Transverse colon (tissue), 4 donors: ENCODE measurements at regions not wholly inside any gene's neighbourhood (a gene's known extent, or its start where the extent isn't known, plus 50 kb on each side); places are given as distances from the start of the nearest gene placed in this dataset.
A peak's percentile ranks its signal among the peaks of the same experiment; 100 is the strongest.
"Not testable (repeated sequence)": the region's sequence is repeated elsewhere in the genome, so short reads cannot be mapped to it uniquely, and the experiment has no call there.

Source experiments
- DNase-seq: peaks from one replicate; pipeline ENCODE4 v3.0.0-alpha.2; 2019
- H3K27ac ChIP-seq, 4 donors: fragments of 200-600 bp; sonication (generic); 2 replicates each; pipeline ENCODE4 v1.5.1; 2016 to 2018; ENCODE audit warnings: inconsistent platforms in 4 of 4
- H3K27me3 ChIP-seq: fragments of 200-600 bp; sonication (generic); 2 replicates; pipeline ENCODE4 v1.5.1; 2017; ENCODE audit warnings: inconsistent platforms
- H3K36me3 ChIP-seq, 4 donors: fragments of 200-600 bp; sonication (generic); 2 replicates each; pipeline ENCODE4 v1.5.1; 2017 to 2019; ENCODE audit warnings: inconsistent platforms in 4 of 4
- H3K4me1 ChIP-seq, 4 donors: fragments of 200-600 bp; sonication (generic); 2 replicates each; pipeline ENCODE4 v1.5.1; 2017 to 2020; ENCODE audit warnings: inconsistent platforms in 4 of 4
- H3K4me3 ChIP-seq, 4 donors: fragments of 200-600 bp; sonication (generic); 1 replicate in 1 of 4; 2 replicates in 3 of 4; pipeline versions ENCODE4 v1.5.1 to v1.6.1; 2017 to 2019; ENCODE audit warnings: inconsistent platforms in 4 of 4
- H3K9me3 ChIP-seq, 2 donors: fragments of 200-600 bp; sonication (generic); 2 replicates each; pipeline ENCODE4 v1.5.1; 2017 to 2019; ENCODE audit warnings: inconsistent platforms in 2 of 2
- CTCF ChIP-seq, 5 experiments: fragments of 200-600 bp in 3 of 5; fragments of 450-650 bp in 2 of 5; sonication (generic) in 3 of 5; IDR thresholded peaks; 1 replicate in 2 of 5; 2 replicates in 3 of 5; pipeline ENCODE4 v1.5.1; 2016 to 2017; ENCODE audit warnings: antibody characterized with exemption in 5 of 5, inconsistent platforms in 3 of 5, mild to moderate bottlenecking in 2 of 5, moderate library complexity in 1 of 5
- EP300 ChIP-seq: sonication (generic); formaldehyde crosslinking; IDR thresholded peaks from one replicate; pipeline ENCODE4 v1.6.1; 2017; ENCODE audit warnings: antibody characterized with exemption, low read depth
- POLR2A ChIP-seq: fragments of 450-650 bp; IDR thresholded peaks from one replicate; pipeline ENCODE4 v1.6.1; 2016; ENCODE audit warnings: antibody characterized with exemption, mild to moderate bottlenecking, moderate library complexity
- POLR2AphosphoS5 ChIP-seq, 3 donors: sonication (generic); formaldehyde crosslinking; IDR thresholded peaks; one replicate each; pipeline ENCODE4 v1.6.1; 2016; ENCODE audit warnings: antibody characterized with exemption in 3 of 3
- WGBS, 2 donors: methylation state at CpG; one replicate each; pipeline ENCODE4 v1.1.5; 2018; ENCODE audit warnings: low coverage in 1 of 2; 5-methylcytosine and 5-hydroxymethylcytosine counted together
- in situ Hi-C, 4 donors: fragments of 200-750 bp; cut with MboI; loops; one replicate each; pipeline versions ENCODE4 v1.15.0 to v1.15.1; 2017; ENCODE audit warnings: low sequenced_read_pairs in 3 of 4, low pct_ligation_motif_present in 1 of 4, low pct_unique_long_range_greater_than_20kb in 1 of 4
- intact Hi-C: fragments of 100-400 bp; cut with DNase I; formaldehyde crosslinking; loops from one replicate; pipeline ENCODE4 v1.15.1; 2023; ENCODE audit warnings: low total_unique reads

- WGBS, 2 donors, result 67 to 74% methylated on average over 3 of the region's 3 CpGs
- Histone ChIP-seq H3K27me3 (no peaks in the 10 kb centered on the region), H3K27ac (no peak overlapping the region), H3K4me1 (no peaks in the 10 kb centered on the region), H3K36me3 (no peaks in the 10 kb centered on the region), H3K4me3 (no peak overlapping the region), H3K9me3 (peaks cover 0 to 5% of the 10 kb centered on the region in 2 donors)
- in situ Hi-C loops (no loop called here), intact Hi-C loops (no loop called here)
- TF ChIP-seq POLR2AphosphoS5 (IDR thresholded peaks at IDR 0.05) (no peak), POLR2A (no peak), CTCF (IDR thresholded peaks at IDR 0.05) (no peak), EP300 (no peak)
- DNase-seq, result no peak
These were observed 149.9 kb upstream of the RAB6C start for GRCh38 chr2:129829588-129829987.

GRCh38 chr2:129831018-129831417 lies 148.4 kb upstream of the RAB6C start:
- Histone ChIP-seq H3K4me1 (no peaks in the 10 kb centered on the region), H3K9me3 (peaks cover 0 to 5% of the 10 kb centered on the region in 2 donors), H3K27me3 (no peaks in the 10 kb centered on the region), H3K27ac (no peak overlapping the region), H3K4me3 (no peak overlapping the region), H3K36me3 (no peaks in the 10 kb centered on the region)
- intact Hi-C loops, result no loop called here
- TF ChIP-seq POLR2A (no peak), POLR2AphosphoS5 (IDR thresholded peaks at IDR 0.05) (no peak), CTCF (IDR thresholded peaks at IDR 0.05) (no peak), EP300 (no peak)
- no peak for DNase-seq
- in situ Hi-C loops, result no loop called here
- 84 to 96% methylated on average over 2 of the region's 2 CpGs for WGBS, 2 donors

DNA sequence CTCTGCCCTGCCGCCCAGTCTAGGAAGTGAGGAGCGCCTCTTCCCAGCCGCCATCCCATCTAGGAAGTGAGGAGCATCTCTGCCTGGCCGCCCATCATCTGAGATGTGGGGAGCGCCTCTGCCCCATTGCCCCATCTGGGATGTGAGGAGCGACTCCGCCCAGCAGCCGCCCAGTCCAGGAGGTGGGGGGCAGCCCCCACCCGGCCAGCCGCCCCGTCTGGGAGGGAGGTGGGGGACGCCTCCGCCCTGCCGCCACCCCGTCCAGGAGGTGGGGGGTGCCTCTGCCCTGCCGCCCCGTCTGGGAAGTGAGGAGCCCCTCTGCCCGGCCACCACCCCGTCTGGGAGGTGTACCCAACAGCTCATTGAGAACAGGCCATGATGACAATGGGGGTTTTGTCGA lies 146.0 kb upstream of the RAB6C start:
- H3K4me1 ChIP-seq, H3K27me3 ChIP-seq, DNase-seq, H3K9me3 ChIP-seq, H3K36me3 ChIP-seq, H3K4me3 ChIP-seq, in situ Hi-C loops, H3K27ac ChIP-seq, intact Hi-C loops: not testable (repeated sequence)
- WGBS, 2 donors, result 79% methylated on average over 13 of the region's 20 CpGs; no CpG with 5 or more reads in 1 of the 2 donors

DNA sequence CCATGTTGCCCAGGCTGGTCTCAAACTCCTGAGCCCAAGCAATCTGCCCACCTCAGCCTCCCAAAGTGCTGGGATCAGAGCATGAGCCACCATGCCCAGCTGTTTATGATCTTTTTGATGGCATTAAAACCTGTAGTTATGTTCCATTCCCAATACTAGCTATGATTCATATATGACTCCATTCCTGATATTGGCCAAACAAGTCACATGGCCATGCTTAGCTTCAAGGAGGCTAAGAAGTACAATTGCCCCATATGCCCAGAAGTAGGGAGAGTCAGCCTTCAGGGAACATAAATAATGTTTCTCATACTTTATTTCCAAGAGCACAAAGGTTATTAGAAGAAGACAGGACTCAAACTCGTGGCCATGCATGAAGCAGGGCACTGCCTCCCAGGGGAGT lies 132.4 kb upstream of the RAB6C start:
- H3K27me3 ChIP-seq, result no peaks in the 10 kb centered on the region
- TF ChIP-seq POLR2AphosphoS5 (IDR thresholded peaks at IDR 0.05), result no peak
- TF ChIP-seq POLR2A, result no peak
- TF ChIP-seq EP300, result no peak
- TF ChIP-seq CTCF (IDR thresholded peaks at IDR 0.05), result no peak
- no peak for DNase-seq
- intact Hi-C loops, result no loop called here
- no peaks in the 10 kb centered on the region for H3K36me3 ChIP-seq
- H3K9me3 ChIP-seq, result no peaks in the 10 kb centered on the region
- in situ Hi-C loops, result no loop called here
- 36% methylated on average over 1 of the region's 1 CpG; no CpG with 5 or more reads in 1 of the 2 donors for WGBS, 2 donors
- no peaks in the 10 kb centered on the region for H3K4me1 ChIP-seq
- no peak overlapping the region for H3K4me3 ChIP-seq
- H3K27ac ChIP-seq, result no peak overlapping the region

GRCh38 chr2:129849559-129850160 lies 129.8 kb upstream of the RAB6C start:
- no peaks in the 10 kb centered on the region for H3K4me1 ChIP-seq
- no peaks in the 10 kb centered on the region for H3K36me3 ChIP-seq
- no peak for DNase-seq
- intact Hi-C loops (no loop called here), in situ Hi-C loops (no loop called here)
- H3K27ac ChIP-seq, result no peak overlapping the region
- 19 to 21% methylated on average over 6 of the region's 6 CpGs for WGBS, 2 donors
- no peaks in the 10 kb centered on the region for H3K9me3 ChIP-seq
- no peak overlapping the region for H3K4me3 ChIP-seq
- H3K27me3 ChIP-seq, result no peaks in the 10 kb centered on the region
- TF ChIP-seq POLR2A (no peak), CTCF (IDR thresholded peaks at IDR 0.05) (peak; percentile 63 to 78 (median 72))
